ENCODE measurements at regions not wholly inside any gene's neighbourhood (a gene's known extent, or its start where the extent isn't known, plus 50 kb on each side); places are given as distances from the start of the nearest gene placed in this dataset.

GRCh38 chr4:145988628-145989027, 50.0 kb upstream of the ZNF827 start:
- Mint-ChIP-seq H3K9me3 (peaks cover 6% of the 10 kb centered on the region), H3K27ac (no peak overlapping the region), H3K4me1 (peaks cover 12% of the 10 kb centered on the region), H3K4me3 (no peak overlapping the region), H3K27me3 (ENCODE audit: low read depth) (no peaks in the 10 kb centered on the region; the same call in 1 of the 2 replicates), H3K36me3 (no peaks in the 10 kb centered on the region)
- TF ChIP-seq JUN (CRISPR knock-in tag; IDR thresholded peaks at IDR 0.05): no peak
- TF ChIP-seq ZMAT4 (CRISPR knock-in tag; IDR thresholded peaks at IDR 0.05): no peak
- TF ChIP-seq ZNF416 (CRISPR knock-in tag; IDR thresholded peaks at IDR 0.05): no peak
- no peak for TF ChIP-seq PRDM15 (CRISPR knock-in tag; IDR thresholded peaks at IDR 0.05)
- no peak for TF ChIP-seq ELF4 (CRISPR knock-in tag; IDR thresholded peaks at IDR 0.05; ENCODE audit: low read depth)
- no peak for TF ChIP-seq NR3C1 (CRISPR knock-in tag; conservative IDR thresholded peaks at IDR 0.05; ENCODE audit: low read depth)
- TF ChIP-seq TEAD1 (CRISPR knock-in tag; IDR thresholded peaks at IDR 0.05): no peak
- no peak for TF ChIP-seq ATF3 (CRISPR knock-in tag; conservative IDR thresholded peaks at IDR 0.05)
- no peak for TF ChIP-seq FOXK1 (CRISPR knock-in tag; IDR thresholded peaks at IDR 0.05)
- no peak for TF ChIP-seq TEAD4 (CRISPR knock-in tag; IDR thresholded peaks at IDR 0.05)
- TF ChIP-seq USF2 (CRISPR knock-in tag; IDR thresholded peaks at IDR 0.05): no peak
- no peak for TF ChIP-seq ZNF232 (CRISPR knock-in tag; IDR thresholded peaks at IDR 0.05)
- TF ChIP-seq TP53 (CRISPR knock-in tag; IDR thresholded peaks at IDR 0.05): no peak
- TF ChIP-seq MLX (CRISPR knock-in tag; IDR thresholded peaks at IDR 0.05): no peak
- no peak for TF ChIP-seq HMGXB4 (CRISPR knock-in tag; IDR thresholded peaks at IDR 0.05)
- TF ChIP-seq ZBTB21 (CRISPR knock-in tag; IDR thresholded peaks at IDR 0.05; ENCODE audit: borderline replicate concordance): no peak
- TF ChIP-seq ESRRA (CRISPR knock-in tag; IDR thresholded peaks at IDR 0.05; ENCODE audit: borderline replicate concordance): no peak
- TF ChIP-seq ZNF121 (CRISPR knock-in tag; IDR thresholded peaks at IDR 0.05): no peak
- TF ChIP-seq EMX1 (CRISPR knock-in tag; IDR thresholded peaks at IDR 0.05): no peak
- TF ChIP-seq MAX (CRISPR knock-in tag; IDR thresholded peaks at IDR 0.05): no peak
- ChIA-PET CTCF (no interaction called here), POLR2A (no interaction called here)
- ATAC-seq: no peak
- DNase-seq (ENCODE audit: low spot score): no peak

Measured in WTC11 (cell line).